ENCODE measurements at regions not wholly inside any gene's neighbourhood (a gene's known extent, or its start where the extent isn't known, plus 50 kb on each side); places are given as distances from the start of the nearest gene placed in this dataset.
"Not testable (repeated sequence)": the region's sequence is repeated elsewhere in the genome, so short reads cannot be mapped to it uniquely, and the experiment has no call there.

GRCh38 chr1:65621721-65622120 lies 171.0 kb upstream of the PDE4B start:
- H3K9me3 Mint-ChIP-seq; H3K36me3 Mint-ChIP-seq; H3K27ac Mint-ChIP-seq; DNase-seq (ENCODE audit: low spot score in 2 of 2); ATAC-seq: not testable (repeated sequence)

GRCh38 chr1:65623895-65624294 lies 168.8 kb upstream of the PDE4B start:
- H3K27ac Mint-ChIP-seq: no peak overlapping the region
- ATAC-seq (no peak), DNase-seq (ENCODE audit: low spot score in 2 of 2) (no peak)
- no peaks in the 10 kb centered on the region for H3K36me3 Mint-ChIP-seq
- no peaks in the 10 kb centered on the region for H3K9me3 Mint-ChIP-seq

- Mint-ChIP-seq H3K36me3 (no peaks in the 10 kb centered on the region), H3K27ac (no peak overlapping the region), H3K9me3 (no peaks in the 10 kb centered on the region)
- DNase-seq (ENCODE audit: low spot score in 2 of 2) (no peak), ATAC-seq (no peak)
Measured at GRCh38 chr1:65625528-65625927, 167.2 kb upstream of the PDE4B start.

- H3K27ac Mint-ChIP-seq: no peak overlapping the region
- no peak for ATAC-seq
- H3K9me3 Mint-ChIP-seq: no peaks in the 10 kb centered on the region
- DNase-seq (ENCODE audit: low spot score in 2 of 2): no peak
- no peaks in the 10 kb centered on the region for H3K36me3 Mint-ChIP-seq
Measured at GRCh38 chr1:65626003-65626402, 166.7 kb upstream of the PDE4B start.

GRCh38 chr1:65629788-65630187 lies 162.9 kb upstream of the PDE4B start:
- H3K27ac Mint-ChIP-seq: no peak overlapping the region
- ATAC-seq (no peak), DNase-seq (ENCODE audit: low spot score in 2 of 2) (no peak)
- H3K9me3 Mint-ChIP-seq: no peaks in the 10 kb centered on the region
- H3K36me3 Mint-ChIP-seq: no peaks in the 10 kb centered on the region

GRCh38 chr1:65630855-65631254 lies 161.8 kb upstream of the PDE4B start:
- no peak overlapping the region for H3K27ac Mint-ChIP-seq
- H3K36me3 Mint-ChIP-seq: no peaks in the 10 kb centered on the region
- no peak for ATAC-seq

GRCh38 chr1:65632235-65632634 lies 160.5 kb upstream of the PDE4B start:
- no peak overlapping the region for H3K27ac Mint-ChIP-seq
- ATAC-seq: no peak
- H3K9me3 Mint-ChIP-seq: no peaks in the 10 kb centered on the region

More at GRCh38 chr1:65630855-65631254, 161.8 kb upstream of the PDE4B start:
- no peaks in the 10 kb centered on the region for H3K9me3 Mint-ChIP-seq
- DNase-seq (ENCODE audit: low spot score in 2 of 2): no peak

GRCh38 chr1:65640046-65640445 lies 152.6 kb upstream of the PDE4B start:
- ATAC-seq (no peak), DNase-seq (ENCODE audit: low spot score in 2 of 2) (no peak)
- Mint-ChIP-seq H3K36me3 (no peaks in the 10 kb centered on the region), H3K27ac (no peak overlapping the region), H3K9me3 (no peaks in the 10 kb centered on the region)

More at GRCh38 chr1:65632235-65632634, 160.5 kb upstream of the PDE4B start:
- no peak for DNase-seq (ENCODE audit: low spot score in 2 of 2)
- no peaks in the 10 kb centered on the region for H3K36me3 Mint-ChIP-seq

GRCh38 chr1:65649185-65649584 lies 143.5 kb upstream of the PDE4B start:
- not testable (repeated sequence) for ATAC-seq; DNase-seq (ENCODE audit: low spot score in 2 of 2); H3K36me3 Mint-ChIP-seq; H3K27ac Mint-ChIP-seq
- peaks cover 3 to 13% of the 10 kb centered on the region in 2 donors for H3K9me3 Mint-ChIP-seq

- ATAC-seq: no peak
- peaks cover 3 to 13% of the 10 kb centered on the region in 2 donors for H3K9me3 Mint-ChIP-seq
- H3K27ac Mint-ChIP-seq: no peak overlapping the region
- DNase-seq (ENCODE audit: low spot score in 2 of 2): no peak
- H3K36me3 Mint-ChIP-seq: peaks cover 0 to 8% of the 10 kb centered on the region in 2 donors
Measured at GRCh38 chr1:65650682-65651081, 142.0 kb upstream of the PDE4B start.

GRCh38 chr1:65654526-65654925 lies 138.2 kb upstream of the PDE4B start:
- H3K27ac Mint-ChIP-seq; ATAC-seq; DNase-seq (ENCODE audit: low spot score in 2 of 2); H3K36me3 Mint-ChIP-seq; H3K9me3 Mint-ChIP-seq: not testable (repeated sequence)

GRCh38 chr1:65657609-65658008 lies 135.1 kb upstream of the PDE4B start:
- not testable (repeated sequence) for H3K36me3 Mint-ChIP-seq; DNase-seq (ENCODE audit: low spot score in 2 of 2); H3K9me3 Mint-ChIP-seq; ATAC-seq; H3K27ac Mint-ChIP-seq

- H3K36me3 Mint-ChIP-seq: no peaks in the 10 kb centered on the region
- H3K9me3 Mint-ChIP-seq: no peaks in the 10 kb centered on the region
- DNase-seq (ENCODE audit: low spot score in 2 of 2): no peak
- ATAC-seq: no peak
- H3K27ac Mint-ChIP-seq: no peak overlapping the region
Measured at GRCh38 chr1:65658122-65658521, 134.6 kb upstream of the PDE4B start.

GRCh38 chr1:65668368-65668767 lies 124.3 kb upstream of the PDE4B start:
- Mint-ChIP-seq H3K27ac (no peak overlapping the region), H3K9me3 (peaks cover 5 to 11% of the 10 kb centered on the region in 2 donors), H3K36me3 (peaks cover 0 to 11% of the 10 kb centered on the region in 2 donors)
- ATAC-seq: no peak
- DNase-seq (ENCODE audit: low spot score in 2 of 2): no peak

GRCh38 chr1:65670518-65670917 lies 122.2 kb upstream of the PDE4B start:
- peaks cover 0 to 11% of the 10 kb centered on the region in 2 donors for H3K36me3 Mint-ChIP-seq
- DNase-seq (ENCODE audit: low spot score in 2 of 2): no peak
- no peak overlapping the region for H3K27ac Mint-ChIP-seq
- peaks cover 5 to 11% of the 10 kb centered on the region in 2 donors for H3K9me3 Mint-ChIP-seq
- no peak for ATAC-seq

GRCh38 chr1:65674522-65674921 lies 118.2 kb upstream of the PDE4B start:
- Mint-ChIP-seq H3K36me3 (no peaks in the 10 kb centered on the region), H3K9me3 (peaks cover 0 to 4% of the 10 kb centered on the region in 2 donors)
- no peak for ATAC-seq

GRCh38 chr1:65679773-65680172 lies 112.9 kb upstream of the PDE4B start:
- no peak overlapping the region for H3K27ac Mint-ChIP-seq
- no peak for ATAC-seq
- H3K9me3 Mint-ChIP-seq: peaks cover 0 to 4% of the 10 kb centered on the region in 2 donors
- DNase-seq (ENCODE audit: low spot score in 2 of 2): no peak
- no peaks in the 10 kb centered on the region for H3K36me3 Mint-ChIP-seq

More at GRCh38 chr1:65674522-65674921, 118.2 kb upstream of the PDE4B start:
- no peak for DNase-seq (ENCODE audit: low spot score in 2 of 2)
- no peak overlapping the region for H3K27ac Mint-ChIP-seq

GRCh38 chr1:65681096-65681495 lies 111.6 kb upstream of the PDE4B start:
- Mint-ChIP-seq H3K27ac (no peak overlapping the region), H3K36me3 (no peaks in the 10 kb centered on the region), H3K9me3 (peaks cover 0 to 4% of the 10 kb centered on the region in 2 donors)
- no peak for DNase-seq (ENCODE audit: low spot score in 2 of 2)
- ATAC-seq: no peak
